ENCODE measurements at regions not wholly inside any gene's neighbourhood (a gene's known extent, or its start where the extent isn't known, plus 50 kb on each side); places are given as distances from the start of the nearest gene placed in this dataset.

GRCh38 chr4:174141876-174142275, 141.6 kb downstream of the FBXO8 start:
- TF ChIP-seq CTCF (conservative IDR thresholded peaks at IDR 0.05 in 1 of 2, IDR thresholded peaks at IDR 0.05 in 1 of 2; ENCODE audit: extremely low read depth in 1 of 2, insufficient read depth in 1 of 2, low read depth in 1 of 2, low read length in 2 of 2): no peak
- no peak for TF ChIP-seq EZH2 (IDR thresholded peaks at IDR 0.05; ENCODE audit: borderline replicate concordance, low read length)

Data from mammary epithelial cell (primary cell).